Fibroblast of lung (primary cell): ENCODE measurements at regions not wholly inside any gene's neighbourhood (a gene's known extent, or its start where the extent isn't known, plus 50 kb on each side); places are given as distances from the start of the nearest gene placed in this dataset.

Source experiments
- DNase-seq, 2 donors: peaks; one replicate each; pipeline versions ENCODE4 v3.0.0 to v3.0.0-alpha.2; 2010; ENCODE audit warnings: low read depth in 2 of 2
- H2AFZ ChIP-seq: 2 replicates; pipeline ENCODE4 v1.5.1; 2012; ENCODE audit warnings: low read length, control low read depth, inconsistent platforms
- H3K27ac ChIP-seq: 2 replicates; pipeline ENCODE4 v1.5.1; 2011; ENCODE audit warnings: low read length, control low read depth; ENCODE audit not compliant: insufficient read depth
- H3K27me3 ChIP-seq: 2 replicates; pipeline ENCODE4 v1.5.1; 2011; ENCODE audit warnings: mild to moderate bottlenecking, low read length; ENCODE audit not compliant: control insufficient read depth, insufficient read depth
- H3K36me3 ChIP-seq: 2 replicates; pipeline ENCODE4 v1.5.1; 2011; ENCODE audit warnings: low read length; ENCODE audit not compliant: control insufficient read depth, insufficient read depth
- H3K4me1 ChIP-seq: 2 replicates; pipeline ENCODE4 v1.5.1; 2011; ENCODE audit warnings: low read length; ENCODE audit not compliant: control insufficient read depth, insufficient read depth; ENCODE audit errors: extremely low read depth
- H3K4me2 ChIP-seq: 2 replicates; pipeline ENCODE4 v1.5.1; 2011; ENCODE audit warnings: low read length, control low read depth; ENCODE audit not compliant: insufficient read depth; ENCODE audit errors: extremely low read depth
- H3K4me3 ChIP-seq, 4 experiments: fragments of 200-600 bp in 1 of 4; sonication (generic) in 1 of 4; replicated peaks in 1 of 4; 2 replicates each; pipeline ENCODE4 v1.5.1; 2011 to 2016; ENCODE audit warnings: low read length in 4 of 4, low read depth in 3 of 4, mild to moderate bottlenecking in 3 of 4, control low read depth in 2 of 4, inconsistent platforms in 1 of 4, mixed read lengths in 1 of 4; ENCODE audit not compliant: insufficient read depth in 1 of 4; ENCODE audit errors: control extremely low read depth in 1 of 4
- H3K79me2 ChIP-seq: 2 replicates; pipeline ENCODE4 v1.5.1; 2012; ENCODE audit warnings: mild to moderate bottlenecking, low read length, inconsistent platforms; ENCODE audit not compliant: control insufficient read depth, insufficient read depth
- H3K9ac ChIP-seq: 2 replicates; pipeline ENCODE4 v1.5.1; 2011; ENCODE audit warnings: mild to moderate bottlenecking, low read length, control low read depth; ENCODE audit not compliant: insufficient read depth
- H3K9me3 ChIP-seq: 2 replicates; pipeline ENCODE4 v1.5.1; 2012; ENCODE audit warnings: low read depth, low read length; ENCODE audit not compliant: control insufficient read depth, insufficient read depth
- H4K20me1 ChIP-seq: 2 replicates; pipeline ENCODE4 v1.5.1; 2011; ENCODE audit warnings: low read length; ENCODE audit not compliant: control insufficient read depth, insufficient read depth; ENCODE audit errors: extremely low read depth
- CTCF ChIP-seq, 2 donors: IDR thresholded peaks in 1 of 2; conservative IDR thresholded peaks in 1 of 2; 1 replicate in 1 of 2; 2 replicates in 1 of 2; pipeline ENCODE4 v1.5.1; 2011 to 2012; ENCODE audit warnings: low read length in 2 of 2, control low read depth in 1 of 2, inconsistent platforms in 1 of 2, low read depth in 1 of 2, mild to moderate bottlenecking in 1 of 2
- EZH2 ChIP-seq: IDR thresholded peaks from 2 replicates; pipeline ENCODE4 v1.5.1; 2012; ENCODE audit warnings: low read length, control low read depth, mild to moderate bottlenecking; ENCODE audit errors: missing control alignments

- Histone ChIP-seq H3K4me3 (no peak overlapping the region), H3K9me3 (no peaks in the 10 kb centered on the region), H2AFZ (no peak overlapping the region), H3K27ac (no peak overlapping the region), H3K36me3 (no peaks in the 10 kb centered on the region), H3K4me2 (no peak overlapping the region), H4K20me1 (no peaks in the 10 kb centered on the region), H3K27me3 (no peaks in the 10 kb centered on the region), H3K4me1 (no peaks in the 10 kb centered on the region), H3K79me2 (no peaks in the 10 kb centered on the region), H3K9ac (no peak overlapping the region)
- TF ChIP-seq EZH2 (no peak), CTCF (conservative IDR thresholded peaks at IDR 0.05 in 1 of 2, IDR thresholded peaks at IDR 0.05 in 1 of 2; ENCODE audit: low read depth in 1 of 2, low read length in 2 of 2) (peak; percentile 4 to 21)
- peak; percentile 6 to 24 for DNase-seq
Measured at GRCh38 chr4:134024251-134024650, 177.3 kb downstream of the PABPC4L start.

- H3K4me1 ChIP-seq: no peaks in the 10 kb centered on the region
- no peaks in the 10 kb centered on the region for H3K36me3 ChIP-seq
- H3K9ac ChIP-seq: no peak overlapping the region
- DNase-seq: peak in 1 of 2 donors; percentile 19
- H4K20me1 ChIP-seq: no peaks in the 10 kb centered on the region
- no peak overlapping the region for H3K27ac ChIP-seq
- TF ChIP-seq EZH2 (no peak), CTCF (conservative IDR thresholded peaks at IDR 0.05 in 1 of 2, IDR thresholded peaks at IDR 0.05 in 1 of 2; ENCODE audit: low read depth in 1 of 2, low read length in 2 of 2) (no peak)
- H3K4me2 ChIP-seq: no peak overlapping the region
- no peaks in the 10 kb centered on the region for H3K9me3 ChIP-seq
- H3K4me3 ChIP-seq: no peak overlapping the region
- no peaks in the 10 kb centered on the region for H3K27me3 ChIP-seq
- H3K79me2 ChIP-seq: no peaks in the 10 kb centered on the region
- no peak overlapping the region for H2AFZ ChIP-seq
Measured at GRCh38 chr4:134019657-134020056, 181.9 kb downstream of the PABPC4L start.

DNA sequence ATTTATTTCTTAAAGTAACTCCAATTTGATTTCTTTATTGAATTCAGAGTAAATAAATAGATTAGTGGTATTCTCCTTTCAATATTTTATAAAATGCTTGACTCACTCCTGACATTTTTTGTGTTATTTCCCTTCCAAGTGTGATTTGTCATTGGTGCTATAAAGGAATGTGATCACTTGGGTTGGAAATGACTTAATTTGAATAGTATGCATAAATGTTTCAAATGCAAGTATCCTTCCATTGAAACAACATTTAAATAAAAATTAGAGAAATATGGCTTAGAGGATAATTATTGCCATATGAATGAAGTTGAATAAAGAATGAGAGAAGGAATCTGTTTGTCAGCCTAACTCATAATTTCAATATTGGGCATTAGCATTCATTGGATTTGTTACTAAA lies 182.7 kb downstream of the PABPC4L start:
- no peaks in the 10 kb centered on the region for H3K36me3 ChIP-seq
- H3K27me3 ChIP-seq: no peaks in the 10 kb centered on the region
- peak in 1 of 2 donors; percentile 63 for DNase-seq
- H4K20me1 ChIP-seq: no peaks in the 10 kb centered on the region
- H3K27ac ChIP-seq: no peak overlapping the region
- H3K79me2 ChIP-seq: no peaks in the 10 kb centered on the region
- TF ChIP-seq EZH2 (no peak), CTCF (conservative IDR thresholded peaks at IDR 0.05 in 1 of 2, IDR thresholded peaks at IDR 0.05 in 1 of 2; ENCODE audit: low read depth in 1 of 2, low read length in 2 of 2) (no peak)
- peak overlapping the region; percentile 25 for H3K4me2 ChIP-seq
- H3K9me3 ChIP-seq: no peaks in the 10 kb centered on the region
- no peak overlapping the region for H3K9ac ChIP-seq
- H3K4me3 ChIP-seq: no peak overlapping the region
- no peak overlapping the region for H2AFZ ChIP-seq
- H3K4me1 ChIP-seq: no peaks in the 10 kb centered on the region
